Activated CD4-positive, alpha-beta T cell treated with anti-CD3 and anti-CD28 coated beads for 1 hour (primary cell): ENCODE measurements at regions not wholly inside any gene's neighbourhood (a gene's known extent, or its start where the extent isn't known, plus 50 kb on each side); places are given as distances from the start of the nearest gene placed in this dataset.

Experiments
- DNase-seq: peaks from one replicate; pipeline ENCODE4 v3.0.0-alpha.2; 2020

DNA sequence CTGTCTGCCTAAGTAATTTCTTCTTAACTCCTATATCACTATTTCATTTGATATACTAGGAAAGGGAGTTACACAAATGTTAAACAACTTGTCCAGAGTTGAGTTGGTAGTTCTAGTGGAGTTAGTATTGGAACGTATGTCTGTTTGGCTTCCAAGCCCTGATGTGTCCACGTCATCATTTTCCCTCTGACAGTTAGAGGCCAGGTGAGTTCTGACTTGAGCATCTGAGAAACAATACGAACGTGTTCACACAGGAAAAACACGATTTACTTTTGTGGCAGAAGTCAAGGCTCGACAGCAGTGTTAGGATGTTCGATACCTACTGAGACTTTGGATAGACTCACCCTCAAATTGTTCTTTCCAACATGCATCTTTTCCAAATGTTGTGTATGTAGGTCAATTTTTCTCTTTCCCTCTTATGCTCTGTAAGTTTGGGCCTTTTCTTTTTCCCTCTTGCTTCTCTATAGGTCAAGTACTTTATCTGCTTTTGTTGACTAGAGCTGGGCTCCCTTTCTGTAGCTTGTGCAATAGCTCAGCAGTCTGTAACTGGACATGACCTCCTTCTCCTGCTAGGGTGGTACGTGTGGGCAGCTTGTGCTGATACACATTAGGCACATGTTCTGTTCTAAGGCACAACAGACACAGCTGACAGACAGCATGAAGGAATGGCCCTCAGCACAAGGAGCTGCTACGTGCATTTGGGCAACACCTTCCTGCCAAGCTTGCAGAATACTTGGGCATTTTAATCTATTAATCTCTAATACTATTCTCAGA is 222.9 kb downstream of the PTEN start:
- no peak for DNase-seq

DNA sequence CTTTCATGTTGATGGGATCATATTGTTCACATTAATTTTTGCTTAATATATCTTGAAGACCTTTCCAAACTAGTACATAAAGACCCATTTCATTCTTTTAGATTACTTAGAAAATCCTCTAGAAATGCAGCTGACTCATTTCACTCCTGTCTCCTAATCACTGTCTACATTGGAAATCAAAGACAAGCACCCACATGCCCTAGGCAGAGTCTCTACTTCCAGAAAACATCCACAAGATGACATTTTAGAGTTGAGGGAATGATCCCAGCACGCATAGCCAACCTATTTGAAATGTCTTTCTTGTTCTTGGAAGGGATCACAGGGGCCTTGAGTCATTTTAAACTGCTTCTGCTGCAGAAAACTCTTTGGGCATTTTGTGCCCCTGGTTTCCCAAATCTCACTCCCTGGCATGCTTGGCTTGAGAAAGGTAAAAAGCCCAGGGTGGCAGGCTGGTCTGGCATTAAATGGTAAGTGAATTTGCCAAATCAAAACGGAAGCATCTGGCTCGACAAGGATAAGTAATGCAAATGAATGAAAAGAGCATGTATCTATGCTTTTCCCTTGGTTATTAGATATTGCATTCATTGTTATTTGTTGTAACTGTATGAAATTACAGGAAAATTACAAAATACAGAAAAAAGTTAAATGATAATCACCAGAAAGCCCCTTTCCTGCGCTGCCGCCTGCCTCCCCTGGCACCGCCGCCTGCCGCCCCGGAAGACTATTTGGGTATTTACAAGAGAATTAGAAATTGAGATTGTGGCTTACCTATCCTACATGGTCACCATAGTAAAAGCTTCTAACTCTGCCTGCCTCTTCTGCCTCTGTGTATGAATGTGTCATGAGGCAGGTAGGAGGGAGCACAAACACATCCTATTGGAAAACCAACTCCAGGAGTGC is 225.3 kb downstream of the PTEN start:
- no peak for DNase-seq

DNA sequence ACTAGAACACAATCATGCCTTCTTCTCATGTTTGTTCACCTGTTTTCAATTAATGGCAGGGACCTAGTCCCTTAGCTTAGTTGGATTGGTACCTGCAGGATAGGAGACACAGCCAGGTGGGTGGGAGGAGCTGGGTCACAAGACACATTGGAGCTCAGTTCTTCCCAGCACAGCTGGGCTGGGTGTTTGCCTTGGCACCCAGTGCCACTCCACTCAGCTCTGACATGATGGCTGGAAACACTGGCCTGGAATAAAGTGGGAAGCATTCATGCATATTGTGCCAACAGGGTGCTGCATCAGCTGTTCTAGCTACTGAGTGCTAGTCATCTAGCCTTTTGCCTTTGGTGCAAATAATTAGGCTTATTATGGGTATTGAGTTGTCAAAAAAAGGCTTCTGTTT is 226.1 kb downstream of the PTEN start:
- no peak for DNase-seq

DNA sequence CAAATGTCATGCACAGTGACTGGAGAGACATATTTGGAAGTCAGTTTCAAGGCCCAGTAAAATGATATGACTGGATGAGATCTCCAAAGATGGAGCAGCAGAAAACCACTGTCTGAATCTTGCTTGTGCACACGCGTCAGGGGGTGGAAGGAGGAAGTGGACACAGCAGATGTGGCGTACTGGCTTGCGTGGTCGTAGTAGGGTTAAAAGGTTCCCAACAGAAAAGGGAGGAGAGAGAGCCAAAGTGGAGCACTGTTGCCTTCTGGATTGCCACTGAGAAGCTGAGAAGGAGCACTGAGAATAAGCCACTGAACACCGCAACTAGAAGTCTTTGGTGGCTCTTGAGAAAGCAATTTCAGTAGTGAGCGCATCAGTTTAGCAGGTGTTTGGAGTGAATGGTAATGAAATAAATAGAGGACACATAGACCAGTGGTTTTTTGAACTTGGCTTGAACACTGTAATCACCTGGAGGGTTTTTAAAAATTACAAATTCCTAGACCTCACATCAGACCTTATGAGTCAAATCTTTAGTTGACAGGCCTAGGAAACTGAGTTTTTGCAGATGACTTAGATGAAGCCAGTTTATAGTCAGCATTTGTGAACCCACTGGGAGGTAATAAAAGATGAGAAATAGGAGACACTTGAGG is 227.3 kb downstream of the PTEN start:
- no peak for DNase-seq

DNA sequence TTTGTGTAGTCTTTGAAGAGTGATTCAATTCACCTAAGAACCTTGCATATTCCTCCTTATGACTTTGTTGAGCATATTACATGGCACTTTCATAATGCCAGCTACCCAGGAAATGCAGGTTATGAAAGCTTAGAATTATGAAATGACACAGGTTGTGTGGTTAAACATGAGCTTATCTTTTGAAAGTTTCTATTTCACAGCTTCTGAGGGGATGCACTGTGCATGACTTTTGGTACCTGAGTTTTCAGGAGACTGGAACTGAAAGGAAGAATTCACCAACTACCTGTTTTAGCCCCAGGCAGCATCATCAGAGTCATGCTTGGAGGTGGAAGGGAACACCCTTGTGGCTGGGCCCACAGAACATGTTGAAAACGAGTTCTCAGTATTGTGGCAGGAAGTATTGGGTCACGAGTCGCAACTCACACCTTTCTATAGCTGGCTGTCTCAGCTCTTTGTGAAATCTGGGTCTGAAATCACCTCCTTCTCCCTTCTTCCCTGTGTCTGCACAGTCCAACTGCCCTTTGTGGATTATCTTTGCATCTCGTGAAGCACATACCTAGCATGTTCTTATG is 228.2 kb downstream of the PTEN start:
- peak; percentile 33 for DNase-seq

DNA sequence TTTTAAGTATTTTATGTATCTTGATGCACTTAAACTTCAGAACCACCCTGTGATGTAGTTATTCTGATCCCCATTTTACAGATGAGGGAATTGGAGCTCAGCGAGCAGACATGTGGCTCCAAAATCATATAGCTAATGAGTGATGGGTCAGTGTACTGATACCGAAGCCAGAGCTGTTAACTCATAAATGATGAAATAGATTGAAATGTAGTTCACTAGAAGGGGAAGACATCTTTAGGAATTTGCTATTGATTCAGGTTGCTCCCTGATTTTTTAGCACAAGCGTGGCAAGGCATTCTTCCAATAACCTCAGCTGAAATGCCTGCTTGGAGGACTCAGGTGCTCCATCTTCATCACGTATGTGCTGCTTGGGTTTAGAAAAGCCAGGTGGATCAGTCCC is 228.8 kb downstream of the PTEN start:
- DNase-seq = no peak

DNA sequence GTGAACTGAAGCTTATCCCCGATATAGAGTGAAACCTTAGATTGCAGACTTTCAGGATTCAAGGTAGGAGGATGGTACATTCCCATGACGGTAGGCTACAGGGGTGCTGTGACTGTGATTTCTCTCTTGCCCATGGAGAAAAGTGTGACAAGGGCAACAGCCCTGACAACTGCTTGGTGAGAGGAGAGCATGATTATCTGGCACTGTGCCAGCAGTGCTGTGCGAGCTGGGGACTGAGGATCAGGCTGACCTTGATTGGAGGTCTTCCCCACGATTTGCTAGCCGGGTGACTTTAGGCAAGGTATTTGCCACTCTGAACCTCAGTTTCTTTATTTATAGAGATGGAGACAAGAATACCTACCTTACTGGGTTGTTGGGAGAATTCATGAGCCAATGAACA is 229.5 kb downstream of the PTEN start:
- DNase-seq = no peak

DNA sequence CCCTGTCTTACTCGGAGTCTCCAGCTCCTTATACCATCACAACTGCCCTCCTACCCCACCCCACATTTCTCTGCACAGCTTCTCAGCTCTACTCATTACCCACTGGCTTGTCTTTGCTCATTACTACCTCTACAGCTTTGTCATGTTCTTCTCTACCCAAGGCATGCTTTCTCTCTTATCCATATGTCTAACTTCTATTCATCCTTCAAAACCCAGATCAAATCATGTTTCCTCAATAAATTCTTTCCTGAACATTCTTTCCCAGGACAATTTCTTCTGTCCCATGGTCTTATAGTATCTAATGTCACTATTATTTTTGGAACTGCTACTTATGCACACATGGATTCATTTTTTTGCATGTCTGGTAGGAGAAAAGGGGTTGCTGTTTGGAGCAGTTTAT is 231.4 kb downstream of the PTEN start:
- no peak for DNase-seq

DNA sequence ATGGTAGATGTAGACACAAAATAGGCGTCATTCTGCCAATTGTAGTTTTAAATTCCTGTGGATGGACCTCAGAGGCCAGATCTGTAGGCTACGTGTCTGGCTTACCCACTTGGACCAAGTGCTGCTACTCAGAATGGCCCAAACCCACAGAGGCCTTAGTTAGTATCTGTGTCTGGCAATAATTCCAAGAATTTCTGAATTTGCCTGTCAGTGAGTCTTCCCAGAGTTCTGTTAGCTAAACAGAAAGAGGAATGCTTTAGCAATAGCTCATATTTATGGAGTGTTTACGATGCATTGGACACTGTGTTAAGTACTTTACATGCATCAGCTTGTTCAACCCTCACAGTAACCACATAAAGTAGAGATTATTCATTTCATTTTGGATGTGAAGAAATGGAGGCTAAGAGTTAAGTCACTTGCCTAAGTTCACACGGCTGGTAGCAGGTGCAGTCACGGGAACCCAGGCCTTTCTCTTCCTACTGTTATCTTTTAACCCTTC is 231.8 kb downstream of the PTEN start:
- DNase-seq = no peak

DNA sequence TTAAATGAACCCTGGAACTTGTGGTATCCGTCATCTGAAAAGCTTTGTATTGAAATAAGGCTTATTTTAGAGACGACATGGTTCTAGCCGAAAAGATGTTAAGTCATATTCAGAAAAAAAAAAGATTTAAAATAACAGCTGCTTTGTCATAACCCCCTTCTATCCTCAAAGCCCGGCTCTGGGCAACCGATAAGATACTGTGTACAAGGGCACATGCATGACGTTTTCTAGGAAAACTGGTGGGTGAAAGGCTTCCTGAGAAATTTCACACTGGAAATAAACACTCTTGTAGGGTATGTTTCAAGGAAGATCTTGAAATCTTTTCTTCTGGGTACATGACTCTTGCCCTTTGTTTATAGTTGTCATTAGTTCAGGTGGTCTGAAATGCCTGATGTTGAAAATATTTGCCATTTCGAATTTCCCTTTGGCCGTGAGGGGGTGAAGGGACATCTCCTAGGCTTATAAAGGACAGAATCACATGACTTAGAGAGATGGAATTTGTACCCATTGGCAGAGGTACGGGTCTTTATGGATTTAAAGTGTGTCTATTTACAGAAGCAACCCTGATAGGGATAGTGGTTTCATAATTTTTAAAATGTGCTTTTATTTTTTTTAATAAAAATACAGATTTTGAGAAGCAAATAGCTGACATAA is 232.5 kb downstream of the PTEN start:
- DNase-seq = no peak

DNA sequence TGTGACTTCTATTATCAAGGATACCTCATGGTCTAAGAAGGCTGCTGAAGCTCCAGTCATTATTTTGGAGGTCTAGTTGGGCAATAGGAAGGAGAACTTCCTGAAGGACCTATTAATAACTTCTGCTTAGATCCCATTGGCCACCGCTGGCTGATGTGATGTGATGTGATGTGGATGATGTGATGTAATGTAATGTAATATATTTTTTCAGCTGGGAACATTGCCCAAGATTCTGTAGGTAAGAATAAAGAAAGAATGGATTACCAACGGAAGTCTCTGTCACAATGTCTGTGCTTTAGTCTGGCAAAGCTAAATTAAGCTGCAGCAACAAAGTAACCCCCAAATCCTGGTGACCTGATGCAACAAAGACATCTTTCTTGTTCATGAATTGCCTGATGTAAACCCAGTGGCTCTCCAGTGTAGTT is 233.7 kb downstream of the PTEN start:
- DNase-seq = no peak

DNA sequence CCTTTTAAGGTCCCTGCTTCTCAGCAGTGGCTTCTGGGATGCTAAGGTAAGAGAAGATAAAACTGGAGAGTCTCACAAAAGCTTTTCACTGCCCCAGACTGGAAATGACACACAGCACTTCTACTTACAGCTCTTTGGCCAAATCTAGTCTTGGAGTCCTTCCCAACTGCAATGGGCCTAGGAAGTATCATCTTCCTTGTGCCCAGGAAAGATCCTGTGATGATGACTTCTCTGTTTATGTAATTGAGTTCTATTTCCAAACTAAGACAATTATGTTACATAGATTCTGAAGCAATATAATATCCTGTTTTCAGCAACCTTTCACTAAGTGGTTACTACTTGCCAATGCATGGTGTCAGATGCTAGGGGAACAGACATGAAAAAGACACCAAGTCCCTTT is 234.1 kb downstream of the PTEN start:
- DNase-seq = no peak

DNA sequence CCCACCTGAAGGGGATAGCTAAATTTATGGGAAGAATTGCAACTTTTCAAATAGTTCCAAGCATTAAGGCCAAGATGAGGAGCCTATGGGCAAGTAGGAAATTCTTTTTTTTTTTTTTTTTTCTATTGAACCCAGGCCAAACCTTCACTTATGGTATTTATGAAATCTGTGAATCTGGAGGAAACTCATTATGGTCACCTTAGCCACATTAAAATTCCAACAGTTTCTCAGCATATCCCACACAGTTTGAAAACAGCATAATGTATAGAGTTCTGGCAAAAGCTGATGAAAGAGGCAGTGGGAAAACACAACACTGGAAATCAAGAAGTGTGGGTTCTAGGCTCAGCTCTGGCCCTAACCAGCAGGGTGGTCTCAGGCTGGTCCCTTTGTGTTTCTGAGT is 236.9 kb downstream of the PTEN start:
- no peak for DNase-seq

DNA sequence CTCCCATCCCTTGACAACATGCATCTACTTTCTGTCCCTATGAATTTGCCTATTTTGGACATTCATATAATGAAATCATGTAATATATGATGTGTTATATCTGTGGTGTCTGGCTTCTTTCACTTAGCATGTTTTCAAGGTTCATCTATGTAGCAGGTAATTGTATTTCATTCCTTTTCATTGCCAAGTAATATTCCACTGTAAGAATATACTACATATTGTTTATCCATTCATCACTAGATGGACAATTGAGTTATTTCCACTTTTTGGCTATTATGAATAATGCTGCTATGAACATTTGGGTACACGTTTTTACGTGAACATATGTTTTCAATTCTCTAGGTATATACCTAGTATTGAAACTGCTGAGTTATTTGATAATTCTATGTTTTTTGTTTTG is 238.2 kb downstream of the PTEN start:
- DNase-seq = no peak

DNA sequence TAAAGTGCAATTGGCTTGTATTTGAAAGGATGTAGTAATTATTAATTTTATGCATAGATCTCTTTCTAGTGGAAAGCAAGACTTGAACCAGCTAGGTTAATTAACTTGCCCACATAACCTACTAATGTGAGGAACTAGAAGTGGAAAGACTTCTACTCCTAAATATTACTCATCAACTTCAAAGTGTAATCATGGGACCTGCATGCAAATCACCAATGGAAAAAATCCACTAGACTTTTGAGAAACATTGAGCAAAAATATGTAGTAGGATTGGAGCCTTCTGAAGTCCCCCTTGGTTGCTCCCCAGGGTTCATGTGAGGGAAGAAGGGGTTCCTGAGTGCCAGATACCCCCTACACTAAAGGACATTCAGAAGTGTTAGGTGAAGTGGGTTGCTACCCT is 240.2 kb downstream of the PTEN start:
- no peak for DNase-seq

DNA sequence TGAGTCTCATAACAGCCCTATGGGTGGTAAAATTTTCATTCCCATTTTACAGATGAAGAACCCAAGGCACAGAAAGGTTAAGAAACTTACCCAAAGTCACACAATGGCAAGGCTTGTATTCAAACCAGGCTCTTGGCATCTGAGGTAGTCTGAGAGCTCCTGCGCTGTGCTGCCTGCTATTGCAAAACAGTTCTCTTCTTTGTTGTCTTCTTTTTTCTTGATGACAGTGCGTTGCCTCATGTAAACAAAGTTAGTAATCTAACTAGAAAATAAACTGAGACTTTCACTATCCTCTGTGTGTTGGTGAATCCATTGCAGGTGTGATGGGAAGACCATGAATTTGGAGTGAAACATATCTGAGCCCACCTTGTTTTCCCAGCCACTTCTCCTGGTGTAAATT is 240.8 kb downstream of the PTEN start:
- DNase-seq = no peak

DNA sequence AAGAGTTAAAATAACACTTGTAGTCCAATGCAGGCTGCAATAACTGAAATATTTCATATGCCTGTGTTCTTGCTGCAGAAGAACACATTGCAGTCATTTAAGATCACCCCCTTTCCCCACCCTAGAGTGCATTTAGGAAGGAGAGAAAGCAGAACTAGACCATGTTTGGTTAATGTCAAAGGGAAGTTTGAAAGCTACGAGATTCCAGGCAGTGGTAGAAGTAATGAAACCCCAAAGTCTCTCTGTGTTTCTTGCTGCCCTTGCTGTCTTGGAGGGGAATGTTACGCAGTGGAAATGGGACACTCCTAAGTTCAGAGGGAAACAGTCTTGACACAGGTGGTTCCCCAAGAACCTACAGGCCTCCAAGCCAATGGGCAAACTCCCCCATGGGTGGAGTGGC is 242.9 kb downstream of the PTEN start:
- no peak for DNase-seq

DNA sequence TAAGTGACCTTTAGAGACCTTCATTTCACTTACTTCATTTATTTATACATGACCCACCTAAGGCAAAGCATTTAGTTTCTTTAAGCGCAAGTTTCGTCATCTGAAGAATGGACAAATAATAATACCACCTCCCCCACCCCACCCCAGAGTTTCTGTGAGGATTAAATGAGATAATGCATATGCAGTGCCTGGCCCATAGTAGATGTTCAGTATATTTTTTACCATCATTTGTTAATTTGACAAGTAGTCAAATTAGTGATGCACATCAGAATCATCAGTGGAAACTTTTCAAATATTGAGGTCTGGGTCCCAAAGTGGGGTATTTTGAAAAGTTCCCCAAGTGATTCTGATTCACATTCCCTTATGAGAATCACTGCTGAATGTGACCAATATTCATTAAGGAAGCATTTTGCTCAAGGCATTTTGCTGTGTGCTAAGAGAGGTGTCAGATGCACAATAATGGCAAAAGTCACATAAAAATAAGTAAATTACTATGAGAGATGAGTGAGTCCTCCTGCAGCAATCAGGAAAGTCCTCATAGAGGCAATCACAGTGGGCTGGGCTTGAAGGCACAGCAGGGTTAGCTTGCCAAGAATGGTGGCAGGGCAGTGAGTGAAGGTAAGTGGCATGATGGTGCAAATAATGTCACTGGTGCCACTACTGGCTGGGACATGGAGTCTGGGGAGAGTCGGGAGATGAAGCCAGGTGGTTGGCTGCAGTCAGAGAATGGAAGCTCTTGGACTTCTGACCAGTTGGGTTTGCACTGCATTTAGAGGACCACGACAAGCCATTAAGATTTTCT is 244.1 kb downstream of the PTEN start:
- DNase-seq = no peak

DNA sequence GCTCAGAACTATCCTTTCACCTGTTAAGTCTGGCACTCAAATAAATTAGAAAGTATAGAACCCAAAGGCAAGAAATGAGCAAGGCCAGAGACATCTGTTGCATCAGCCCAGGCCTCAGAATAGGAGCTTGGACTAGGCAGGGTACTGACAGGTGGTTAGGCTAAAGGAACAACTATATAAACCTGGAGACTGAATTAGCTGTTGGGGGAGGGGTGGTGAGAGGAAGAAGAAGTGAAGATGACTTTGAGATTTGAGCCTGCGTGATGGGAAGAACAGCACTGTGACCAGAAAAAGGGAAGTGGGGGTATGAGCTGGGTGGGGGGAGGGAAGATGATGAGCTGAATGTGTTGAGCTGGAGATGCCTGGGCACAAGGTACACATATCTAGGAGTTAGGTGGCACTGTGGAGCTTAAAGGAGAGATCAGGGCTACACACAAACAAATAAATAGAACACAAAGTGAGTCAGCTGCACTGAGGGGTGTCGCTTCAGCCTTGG is 244.7 kb downstream of the PTEN start:
- DNase-seq = no peak

DNA sequence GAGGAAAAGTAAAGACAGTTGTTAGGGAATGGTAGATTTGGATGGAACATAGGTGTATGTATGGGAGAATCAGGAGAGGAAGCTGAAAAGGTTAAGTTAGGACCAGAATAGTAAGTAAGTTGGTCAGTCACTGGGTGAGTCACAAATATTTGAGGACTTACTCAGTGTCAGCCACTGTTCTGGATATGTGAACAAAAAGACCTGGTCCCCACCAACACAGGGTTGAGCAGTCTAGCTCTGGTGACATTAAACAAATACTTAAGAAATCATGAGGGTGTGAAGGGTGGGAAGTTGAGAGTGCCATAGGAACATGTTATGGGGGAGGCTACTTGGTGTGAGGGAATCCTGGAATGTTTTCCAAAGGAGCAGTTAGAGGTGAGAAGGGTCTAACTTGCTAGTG is 246.9 kb downstream of the PTEN start:
- DNase-seq = no peak

DNA sequence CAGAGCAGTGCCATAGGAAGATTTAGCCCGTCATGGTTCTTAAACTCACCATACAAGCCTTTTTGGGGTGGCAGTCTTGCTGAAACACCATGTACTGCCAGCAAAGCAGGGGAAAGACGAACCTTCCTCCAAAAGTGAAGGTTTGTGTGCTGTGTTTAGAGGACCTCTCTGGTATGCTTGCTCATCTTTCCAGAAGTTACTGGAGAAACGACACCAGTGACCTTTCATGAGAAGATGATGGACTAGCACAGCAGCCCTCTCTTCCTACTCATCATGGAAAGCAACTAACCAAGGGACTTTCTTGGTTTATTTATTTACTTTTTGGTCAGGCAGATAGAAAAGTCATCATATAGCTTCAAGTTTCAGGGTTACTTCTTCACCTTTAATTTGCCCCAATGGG is 247.4 kb downstream of the PTEN start:
- DNase-seq = no peak

DNA sequence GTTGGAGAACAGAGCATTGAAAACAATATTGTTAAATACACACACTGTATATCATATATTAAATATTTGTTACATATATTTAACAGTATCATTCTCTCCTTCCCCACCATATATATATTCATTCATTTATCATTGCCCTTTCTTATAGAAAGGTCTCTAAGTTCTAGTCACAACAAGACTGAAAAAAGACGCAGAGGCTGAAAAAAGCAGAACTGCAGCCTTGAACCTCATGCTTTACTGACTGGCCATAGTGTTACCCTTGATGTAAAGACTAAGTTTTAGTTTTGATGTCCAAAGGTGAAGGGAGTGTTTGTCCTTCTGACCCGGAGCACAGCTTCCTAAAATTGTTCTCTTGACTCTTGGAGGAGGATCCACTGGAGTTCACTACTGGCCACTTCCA is 247.9 kb downstream of the PTEN start:
- DNase-seq = no peak
